GM18951 (cell line): ENCODE measurements at regions not wholly inside any gene's neighbourhood (a gene's known extent, or its start where the extent isn't known, plus 50 kb on each side); places are given as distances from the start of the nearest gene placed in this dataset.

Experiments used
- POLR2A ChIP-seq: IDR thresholded peaks from 4 replicates; pipeline ENCODE4 v1.6.1; 2011; ENCODE audit warnings: mild to moderate bottlenecking; ENCODE audit not compliant: insufficient read length, insufficient read depth; ENCODE audit errors: extremely low read depth
- in situ Hi-C: fragments of 300-500 bp; cut with MboI; formaldehyde crosslinking; loops from one replicate; pipeline ENCODE4 v1.12.0; 2022; ENCODE audit warnings: low sequenced_read_pairs, mixed read lengths, inconsistent platforms; ENCODE audit not compliant: unreplicated experiment

- in situ Hi-C loops = no loop called here
- no peak for TF ChIP-seq POLR2A
Observed at GRCh38 chr5:38059876-38060275, 198.5 kb upstream of the EGFLAM start.

- in situ Hi-C loops = no loop called here
- no peak for TF ChIP-seq POLR2A
Observed at GRCh38 chr5:38051711-38052511, 206.4 kb upstream of the EGFLAM start.

- no peak for TF ChIP-seq POLR2A
- in situ Hi-C loops = no loop called here
Observed at GRCh38 chr5:38048400-38048799, 208.6 kb upstream of the GDNF start.

GRCh38 chr5:38046103-38046502 is 206.3 kb upstream of the GDNF start:
- no peak for TF ChIP-seq POLR2A
- in situ Hi-C loops = no loop called here

GRCh38 chr5:38045446-38045845 is 205.6 kb upstream of the GDNF start:
- in situ Hi-C loops = no loop called here
- TF ChIP-seq POLR2A = no peak

- in situ Hi-C loops = no loop called here
- no peak for TF ChIP-seq POLR2A
Observed at GRCh38 chr5:38039826-38040225, 200.0 kb upstream of the GDNF start.

- in situ Hi-C loops = no loop called here
- no peak for TF ChIP-seq POLR2A
Observed at GRCh38 chr5:38039091-38039490, 199.2 kb upstream of the GDNF start.

- in situ Hi-C loops = no loop called here
- TF ChIP-seq POLR2A = no peak
Observed at GRCh38 chr5:38036765-38037164, 196.9 kb upstream of the GDNF start.

- TF ChIP-seq POLR2A = no peak
- in situ Hi-C loops = no loop called here
Observed at GRCh38 chr5:38032149-38032548, 192.3 kb upstream of the GDNF start.

GRCh38 chr5:38031304-38031703 is 191.5 kb upstream of the GDNF start:
- no peak for TF ChIP-seq POLR2A
- in situ Hi-C loops = no loop called here

- TF ChIP-seq POLR2A = no peak
- in situ Hi-C loops = no loop called here
Observed at GRCh38 chr5:38029397-38030065, 189.7 kb upstream of the GDNF start.

- in situ Hi-C loops = no loop called here
Observed at GRCh38 chr5:38023799-38024198, 184.0 kb upstream of the GDNF start.

GRCh38 chr5:38023371-38023770 is 183.5 kb upstream of the GDNF start:
- in situ Hi-C loops = no loop called here
- no peak for TF ChIP-seq POLR2A

More at GRCh38 chr5:38023799-38024198, 184.0 kb upstream of the GDNF start:
- TF ChIP-seq POLR2A = no peak

GRCh38 chr5:38022631-38023030 is 182.8 kb upstream of the GDNF start:
- TF ChIP-seq POLR2A = no peak
- in situ Hi-C loops = no loop called here
